ENCODE measurements at regions not wholly inside any gene's neighbourhood (a gene's known extent, or its start where the extent isn't known, plus 50 kb on each side); places are given as distances from the start of the nearest gene placed in this dataset.

GRCh38 chr9:105828171-105828570, 133.8 kb downstream of the TMEM38B start:
- DNase-seq (ENCODE audit: low read depth, low spot score), result no peak

GRCh38 chr9:105828596-105829213, 134.4 kb downstream of the TMEM38B start:
- no peak for DNase-seq (ENCODE audit: low read depth, low spot score)

- no peak for DNase-seq (ENCODE audit: low read depth, low spot score)
Measured at GRCh38 chr9:105830461-105830860, 136.1 kb downstream of the TMEM38B start.

DNA sequence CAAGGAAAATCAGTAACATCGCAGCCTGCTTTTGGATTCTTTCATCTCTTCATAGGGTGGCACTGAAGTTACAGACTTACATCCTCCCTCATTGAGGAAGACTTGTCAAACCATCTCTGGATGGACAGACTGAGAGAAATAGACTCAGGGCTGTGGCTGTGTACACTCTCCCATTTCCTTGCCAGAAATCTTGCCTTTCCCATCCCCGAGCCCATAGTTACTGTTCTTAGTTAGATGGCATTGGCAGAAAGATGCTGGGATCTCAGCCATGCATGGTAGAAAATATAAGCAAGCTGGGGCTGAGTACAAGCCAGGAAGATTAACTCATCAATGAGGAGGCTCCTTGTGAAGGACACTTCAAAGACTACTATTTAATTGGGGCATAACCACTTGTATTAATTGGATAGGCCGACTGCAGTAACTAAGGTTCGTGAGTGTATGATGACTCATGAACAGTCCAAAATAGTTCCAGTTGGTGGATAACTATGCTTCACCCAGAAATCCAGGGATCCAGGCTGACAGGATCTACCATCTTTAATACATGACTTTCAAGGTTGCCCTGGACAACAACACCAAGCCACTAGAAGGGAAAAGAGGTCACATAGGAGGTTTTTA, 137.9 kb downstream of the TMEM38B start:
- no peak for DNase-seq (ENCODE audit: low read depth, low spot score)

GRCh38 chr9:105833271-105833975, 139.1 kb downstream of the TMEM38B start:
- no peak for DNase-seq (ENCODE audit: low read depth, low spot score)

DNA sequence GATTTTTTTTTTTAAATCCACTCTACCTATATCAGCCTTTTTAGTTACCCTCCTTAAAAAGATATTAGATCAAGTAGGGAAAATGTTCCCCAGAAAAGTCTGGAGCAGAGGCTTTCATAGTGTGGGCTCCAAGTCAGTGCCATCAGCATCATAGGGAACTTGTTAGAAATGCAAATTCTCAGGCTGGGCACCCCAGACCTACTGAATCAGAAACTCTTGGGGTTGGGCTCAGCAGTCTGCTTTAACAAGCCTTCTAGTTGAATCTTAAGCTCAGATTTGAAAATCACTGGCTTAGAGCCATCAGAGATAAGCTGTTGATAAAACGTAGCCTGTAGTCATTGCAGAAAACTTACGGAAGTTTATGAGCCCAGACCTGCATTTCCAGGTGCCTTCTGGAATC, 140.1 kb downstream of the TMEM38B start:
- DNase-seq (ENCODE audit: low read depth, low spot score), result no peak

GRCh38 chr9:105835721-105836120, 141.4 kb downstream of the TMEM38B start:
- no peak for DNase-seq (ENCODE audit: low read depth, low spot score)

DNA sequence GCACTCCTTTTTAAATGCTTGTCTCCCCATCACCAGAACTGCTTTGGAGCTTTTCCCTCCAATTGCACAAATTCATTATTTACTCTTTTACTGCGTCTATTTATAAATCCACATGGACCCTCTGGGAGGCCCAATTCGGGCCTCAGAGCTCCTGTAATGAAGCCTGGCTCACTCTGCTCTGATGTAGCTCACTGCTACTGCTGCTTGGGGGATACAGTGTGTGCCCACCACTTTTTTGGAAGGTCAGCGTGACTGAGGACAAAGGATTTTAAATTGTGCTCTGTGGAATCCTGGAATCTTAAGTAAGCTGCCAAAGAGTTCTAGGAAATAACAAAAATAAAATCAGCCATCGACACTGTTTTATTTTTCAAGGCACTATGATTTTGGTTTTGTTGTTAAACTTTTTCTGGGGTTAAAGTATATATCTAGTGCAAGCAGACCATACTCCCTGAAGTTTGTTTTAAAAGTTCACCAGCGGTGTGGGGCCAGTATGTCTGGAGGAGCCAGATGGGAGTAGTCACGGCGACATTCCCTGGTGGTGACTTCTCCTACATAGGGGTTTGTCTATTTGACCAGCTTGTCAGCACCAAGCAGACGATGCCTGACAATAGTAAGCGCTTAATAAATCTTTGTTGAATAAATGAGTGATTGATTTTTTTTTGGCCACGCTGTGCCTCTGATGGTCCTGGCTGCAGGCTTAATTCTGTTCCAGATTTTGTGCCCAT, 142.8 kb downstream of the TMEM38B start:
- DNase-seq (ENCODE audit: low read depth, low spot score), result no peak

DNA sequence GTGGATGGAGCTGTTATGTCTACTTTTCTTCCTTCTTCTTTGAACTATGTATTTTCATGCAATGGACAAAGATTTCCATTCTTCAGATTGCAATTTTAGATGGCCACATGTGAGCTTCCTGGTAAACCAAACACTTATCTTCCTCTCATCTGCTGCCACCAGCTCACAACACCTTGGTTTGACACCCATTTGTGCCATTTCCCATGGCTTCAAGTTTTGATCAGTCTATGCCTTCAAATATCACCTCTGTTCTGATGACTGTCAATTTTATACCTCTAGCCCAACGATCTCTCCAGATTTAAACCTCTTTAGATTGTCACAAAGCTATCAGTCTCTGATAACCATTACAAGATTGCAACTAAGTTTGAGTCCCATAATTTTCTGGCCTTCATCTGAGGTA, 147.2 kb downstream of the TMEM38B start:
- no peak for DNase-seq (ENCODE audit: low read depth, low spot score)

GRCh38 chr9:105842023-105842644, 147.8 kb downstream of the TMEM38B start:
- no peak for DNase-seq (ENCODE audit: low read depth, low spot score)

- no peak for DNase-seq (ENCODE audit: low read depth, low spot score)
Measured at GRCh38 chr9:105846825-105847224, 152.5 kb downstream of the TMEM38B start.

DNA sequence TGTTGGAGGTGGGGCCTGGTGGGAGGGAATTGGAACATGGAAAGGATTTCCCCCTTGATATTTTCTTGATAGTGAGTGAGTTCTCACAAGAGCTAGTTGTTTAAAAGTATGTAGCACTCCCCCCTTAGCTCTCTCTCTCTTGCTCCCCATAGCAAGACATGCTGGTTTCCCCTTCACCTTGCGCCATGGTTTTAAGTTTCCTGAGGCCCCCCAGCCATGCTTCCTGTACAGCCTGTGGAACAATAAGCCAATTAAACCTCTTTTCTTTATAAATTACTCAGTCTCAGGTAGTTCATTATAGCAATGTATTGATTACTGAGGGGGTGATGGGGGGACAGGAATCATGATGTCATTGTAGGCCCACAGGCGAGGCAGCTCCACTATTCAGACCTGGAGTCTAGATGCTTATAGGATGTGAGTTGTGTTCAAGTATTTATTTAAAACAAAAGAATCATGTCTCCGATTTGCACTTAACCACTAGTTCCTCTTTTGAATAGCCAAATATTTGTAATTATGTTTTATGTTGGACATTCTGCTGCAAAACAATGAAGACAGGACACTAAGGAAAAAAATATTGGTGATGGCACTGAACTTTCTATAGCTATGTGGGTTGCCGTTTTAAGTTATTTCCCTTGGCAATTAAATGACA, 156.6 kb downstream of the TMEM38B start:
- no peak for DNase-seq (ENCODE audit: low read depth, low spot score)

GRCh38 chr9:105854026-105854782, 159.9 kb downstream of the TMEM38B start:
- DNase-seq (ENCODE audit: low read depth, low spot score), result no peak

DNA sequence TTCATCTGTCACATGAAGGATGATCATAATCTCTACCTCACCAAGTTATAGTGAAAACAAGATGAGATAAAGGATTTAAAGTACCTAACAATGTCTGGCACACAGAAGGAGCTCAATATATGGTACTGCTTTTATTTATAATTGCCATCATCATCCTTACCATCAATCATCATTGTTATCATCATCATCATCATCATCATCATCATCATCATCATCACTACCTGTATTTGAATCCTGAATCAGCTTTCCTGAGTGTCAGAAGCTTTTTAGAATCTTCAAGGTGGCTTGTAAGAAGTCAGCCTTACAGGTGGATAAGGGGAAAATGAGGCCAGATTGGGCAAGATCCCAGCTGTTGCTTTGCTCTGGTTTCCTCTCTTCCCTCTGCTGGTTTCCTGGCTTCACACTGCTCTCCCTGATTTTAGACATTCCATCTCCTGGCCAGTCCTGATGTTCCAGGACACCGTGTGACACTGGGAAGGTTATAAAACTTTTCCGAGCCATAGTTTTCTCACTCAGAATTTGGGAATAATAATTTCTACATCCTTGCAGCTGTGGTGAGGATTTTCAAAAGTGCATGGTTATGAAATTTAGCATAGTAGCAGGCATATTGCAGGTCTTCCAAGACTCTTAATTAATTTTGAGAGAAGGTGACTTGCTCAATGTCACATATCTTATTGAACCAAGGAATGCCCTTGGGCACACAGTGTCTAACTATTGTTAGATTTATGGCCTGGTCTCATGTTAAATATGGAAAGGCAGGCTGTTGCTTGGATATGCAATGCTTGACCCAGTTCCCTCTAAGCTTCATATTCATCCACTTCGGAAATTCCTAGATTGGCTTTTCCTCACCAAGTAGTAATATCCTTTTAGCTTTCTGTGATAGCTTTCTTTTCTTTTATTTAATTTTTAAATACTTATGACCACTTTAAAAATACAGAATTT, 160.7 kb downstream of the TMEM38B start:
- DNase-seq (ENCODE audit: low read depth, low spot score), result no peak

- DNase-seq (ENCODE audit: low read depth, low spot score), result no peak
Measured at GRCh38 chr9:105855987-105856386, 161.6 kb downstream of the TMEM38B start.

DNA sequence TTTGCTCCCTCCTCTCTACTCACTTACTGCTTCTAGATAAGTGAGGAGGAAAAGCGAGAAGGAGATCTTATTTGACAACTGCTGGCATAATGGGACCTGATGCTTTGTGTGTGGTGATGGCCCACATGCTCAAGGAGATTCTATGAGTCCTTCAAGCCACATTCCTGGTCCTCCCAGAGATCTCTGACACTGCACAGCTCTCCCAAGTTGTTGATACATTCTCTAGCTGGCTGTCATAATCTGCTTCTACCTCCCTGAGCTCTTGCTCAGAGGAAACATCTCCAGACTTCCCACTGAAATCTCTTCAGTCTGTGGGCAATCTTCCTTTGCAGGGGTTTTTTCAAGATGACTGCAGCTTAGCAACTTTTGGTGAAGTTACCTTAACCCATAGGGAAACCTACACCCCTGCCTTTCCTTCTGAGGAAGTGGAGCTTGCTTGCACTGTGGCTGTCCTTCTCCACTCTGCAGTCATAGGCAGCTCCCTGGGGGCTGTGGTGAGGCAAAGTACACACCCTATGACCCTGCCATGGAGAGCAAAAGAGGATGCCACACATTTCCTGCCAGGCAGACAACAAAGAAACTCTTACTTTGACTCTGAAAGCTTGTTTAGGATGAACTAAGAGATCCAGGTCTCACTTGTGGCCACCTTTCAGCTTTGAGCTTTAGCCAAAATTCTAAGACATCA, 163.8 kb downstream of the TMEM38B start:
- DNase-seq (ENCODE audit: low read depth, low spot score), result no peak

- no peak for DNase-seq (ENCODE audit: low read depth, low spot score)
Measured at GRCh38 chr9:105858877-105859276, 164.5 kb downstream of the TMEM38B start.

DNA sequence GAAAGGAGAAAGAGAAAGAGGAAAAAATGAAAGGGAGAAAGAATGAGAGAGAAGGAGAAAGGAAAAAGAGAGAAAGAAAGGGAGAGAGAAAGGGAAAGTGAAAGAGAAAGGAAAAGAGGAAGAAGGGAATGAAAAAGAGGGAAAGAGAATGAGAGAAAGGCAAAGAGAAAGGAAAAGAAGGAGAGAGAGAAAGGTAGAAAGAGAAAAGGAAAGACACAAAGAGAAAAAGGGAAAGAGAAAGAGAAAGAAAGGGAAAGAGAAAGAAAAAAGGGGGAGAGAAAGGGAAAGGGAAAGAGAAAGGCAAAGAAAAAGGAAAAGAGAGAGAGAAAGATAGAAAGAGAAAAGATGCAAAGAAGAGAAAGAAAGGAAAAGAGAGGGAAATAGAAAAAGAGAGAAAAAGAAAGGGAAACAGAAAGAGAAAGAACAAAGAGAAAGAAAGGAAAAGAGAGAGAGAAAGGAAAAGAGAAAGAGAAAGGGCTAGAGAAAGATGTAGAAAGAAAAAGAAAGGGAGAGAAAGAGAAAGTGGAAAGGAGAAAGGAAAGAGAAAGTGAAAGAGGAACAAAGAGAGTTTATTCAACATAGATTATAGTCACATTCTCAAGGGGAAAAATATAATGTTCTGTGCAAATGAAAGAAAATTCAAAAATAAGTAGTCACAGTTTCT, 165.2 kb downstream of the TMEM38B start:
- no peak for DNase-seq (ENCODE audit: low read depth, low spot score)
